Body of pancreas (tissue), 4 donors: ENCODE measurements at regions not wholly inside any gene's neighbourhood (a gene's known extent, or its start where the extent isn't known, plus 50 kb on each side); places are given as distances from the start of the nearest gene placed in this dataset.
A peak's percentile ranks its signal among the peaks of the same experiment; 100 is the strongest.

Experiments
- ATAC-seq: fragments of 150-250 bp; one replicate; pipeline ENCODE4 v1.9.1; 2016
- DNase-seq, 4 donors: peaks; one replicate each; pipeline ENCODE4 v3.0.0-alpha.2; 2019
- H3K27ac ChIP-seq, 4 donors: fragments of 200-600 bp; sonication (generic); 1 replicate in 3 of 4; 2 replicates in 1 of 4; pipeline versions ENCODE4 v1.5.1 to v1.6.1; 2016 to 2019; ENCODE audit warnings: mild to moderate bottlenecking in 1 of 4, mixed read lengths in 1 of 4, moderate library complexity in 1 of 4
- H3K27me3 ChIP-seq, 2 donors: fragments of 200-600 bp; sonication (generic); one replicate each; pipeline ENCODE4 v1.6.0; 2016; ENCODE audit warnings: mild to moderate bottlenecking in 1 of 2
- H3K36me3 ChIP-seq, 2 donors: fragments of 200-600 bp; sonication (generic); replicated peaks in 1 of 2; 2 replicates each; pipeline ENCODE4 v1.5.1; 2016; ENCODE audit warnings: low read depth in 2 of 2; ENCODE audit not compliant: insufficient read depth in 1 of 2
- H3K4me1 ChIP-seq: fragments of 200-600 bp; sonication (generic); one replicate; pipeline ENCODE4 v1.6.0; 2016
- H3K4me3 ChIP-seq, 2 donors: fragments of 200-600 bp; sonication (generic); 1 replicate in 1 of 2; 2 replicates in 1 of 2; pipeline ENCODE4 v1.5.1; 2016 to 2019
- H3K9me3 ChIP-seq, 3 donors: fragments of 200-600 bp; sonication (generic); 1 replicate in 2 of 3; 2 replicates in 1 of 3; pipeline ENCODE4 v1.5.1; 2016
- POLR2A ChIP-seq, 3 donors: fragments of 450-650 bp; IDR thresholded peaks; one replicate each; pipeline ENCODE4 v1.6.1; 2016; ENCODE audit warnings: antibody characterized with exemption in 3 of 3, mild to moderate bottlenecking in 2 of 3
- WGBS, 2 donors: methylation state at CpG; one replicate each; pipeline ENCODE4 v1.1.5; 2017; 5-methylcytosine and 5-hydroxymethylcytosine counted together
- intact Hi-C: fragments of 100-400 bp; cut with DNase I; formaldehyde crosslinking; loops from one replicate; pipeline ENCODE4 v1.15.1; 2023
- TF ChIP-seq, protein P1 (sequence below), 7 experiments: fragments of 450-650 bp in 4 of 7; fragments of 200-600 bp in 3 of 7; sonication (generic) in 3 of 7; IDR thresholded peaks; one replicate each; pipeline ENCODE4 v1.5.1; 2016 to 2019; ENCODE audit warnings: antibody characterized with exemption in 7 of 7

DNA sequence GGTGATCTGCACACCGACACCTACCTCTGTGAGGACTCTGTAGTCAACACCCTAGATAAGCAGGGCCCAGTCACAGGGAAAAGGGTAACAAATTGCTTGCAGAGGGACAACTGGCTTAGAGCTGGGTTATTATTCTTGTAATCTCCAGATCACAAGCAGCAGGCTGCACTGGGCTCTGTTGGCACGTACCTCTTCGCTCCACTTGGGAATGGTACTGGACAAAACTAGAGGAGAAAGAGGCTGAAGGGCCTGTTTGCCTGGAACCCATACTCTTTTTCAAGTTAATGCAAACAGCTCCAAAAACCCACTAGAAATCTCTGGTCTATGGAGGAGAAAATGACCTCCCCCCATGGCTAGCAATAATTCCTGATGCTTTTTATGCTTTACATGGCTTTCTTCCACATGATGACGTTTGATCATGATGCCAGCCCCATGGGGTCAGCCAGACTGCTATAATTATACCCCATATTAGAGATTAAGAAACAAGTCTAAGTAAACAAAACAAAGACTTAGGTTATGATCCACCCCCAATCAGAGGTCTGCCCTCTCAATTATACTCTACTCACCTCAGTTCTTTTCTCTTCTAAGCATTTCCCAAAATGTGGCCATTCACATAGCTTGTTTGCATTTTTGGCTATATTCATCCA lies 190.0 kb downstream of the UNC5CL start:
- no peak overlapping the region for H3K4me3 ChIP-seq
- 59 to 73% methylated on average over 4 of the region's 4 CpGs for WGBS, 2 donors
- ATAC-seq = no peak

DNA sequence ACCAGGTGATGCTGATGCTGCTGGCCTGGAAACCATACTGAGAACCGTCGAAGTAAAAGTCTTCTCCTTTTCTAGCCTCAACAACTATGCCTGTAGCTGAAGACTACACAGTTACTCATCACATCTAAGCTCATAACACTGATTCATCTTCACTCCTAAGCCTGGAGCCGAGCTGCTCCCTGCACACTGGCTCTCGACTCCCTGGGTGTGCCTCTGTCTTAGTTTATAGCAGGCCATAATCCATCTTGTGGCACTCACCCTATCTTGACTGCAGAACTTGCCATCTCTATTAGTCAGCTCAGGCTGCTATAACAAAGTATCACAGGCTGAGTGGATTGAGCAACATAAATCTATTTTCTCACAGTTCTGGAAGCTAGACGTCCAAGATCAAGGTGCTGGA lies 191.0 kb downstream of the UNC5CL start:
- Histone ChIP-seq H3K4me3 (no peak overlapping the region), H3K9me3 (no peaks in the 10 kb centered on the region), H3K27me3 (no peaks in the 10 kb centered on the region), H3K4me1 (no peaks in the 10 kb centered on the region), H3K36me3 (no peaks in the 10 kb centered on the region), H3K27ac (no peak overlapping the region)
- WGBS, 2 donors = 70 to 74% methylated on average over 5 of the region's 5 CpGs
- DNase-seq (no peak), ATAC-seq (no peak)
- no peak for TF ChIP-seq POLR2A (IDR thresholded peaks at IDR 0.05)
- TF ChIP-seq, protein P1, sequence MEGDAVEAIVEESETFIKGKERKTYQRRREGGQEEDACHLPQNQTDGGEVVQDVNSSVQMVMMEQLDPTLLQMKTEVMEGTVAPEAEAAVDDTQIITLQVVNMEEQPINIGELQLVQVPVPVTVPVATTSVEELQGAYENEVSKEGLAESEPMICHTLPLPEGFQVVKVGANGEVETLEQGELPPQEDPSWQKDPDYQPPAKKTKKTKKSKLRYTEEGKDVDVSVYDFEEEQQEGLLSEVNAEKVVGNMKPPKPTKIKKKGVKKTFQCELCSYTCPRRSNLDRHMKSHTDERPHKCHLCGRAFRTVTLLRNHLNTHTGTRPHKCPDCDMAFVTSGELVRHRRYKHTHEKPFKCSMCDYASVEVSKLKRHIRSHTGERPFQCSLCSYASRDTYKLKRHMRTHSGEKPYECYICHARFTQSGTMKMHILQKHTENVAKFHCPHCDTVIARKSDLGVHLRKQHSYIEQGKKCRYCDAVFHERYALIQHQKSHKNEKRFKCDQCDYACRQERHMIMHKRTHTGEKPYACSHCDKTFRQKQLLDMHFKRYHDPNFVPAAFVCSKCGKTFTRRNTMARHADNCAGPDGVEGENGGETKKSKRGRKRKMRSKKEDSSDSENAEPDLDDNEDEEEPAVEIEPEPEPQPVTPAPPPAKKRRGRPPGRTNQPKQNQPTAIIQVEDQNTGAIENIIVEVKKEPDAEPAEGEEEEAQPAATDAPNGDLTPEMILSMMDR (IDR thresholded peaks at IDR 0.05) = no peak
- intact Hi-C loops = no loop called here

More for the DNA sequence above, 190.0 kb downstream of the UNC5CL start:
- Histone ChIP-seq H3K36me3 (no peaks in the 10 kb centered on the region), H3K4me1 (no peaks in the 10 kb centered on the region), H3K27ac (no peak overlapping the region), H3K9me3 (no peaks in the 10 kb centered on the region), H3K27me3 (no peaks in the 10 kb centered on the region)
- no peak for DNase-seq
- intact Hi-C loops = no loop called here
- TF ChIP-seq, protein P1 (IDR thresholded peaks at IDR 0.05) = no peak
- no peak for TF ChIP-seq POLR2A (IDR thresholded peaks at IDR 0.05)

DNA sequence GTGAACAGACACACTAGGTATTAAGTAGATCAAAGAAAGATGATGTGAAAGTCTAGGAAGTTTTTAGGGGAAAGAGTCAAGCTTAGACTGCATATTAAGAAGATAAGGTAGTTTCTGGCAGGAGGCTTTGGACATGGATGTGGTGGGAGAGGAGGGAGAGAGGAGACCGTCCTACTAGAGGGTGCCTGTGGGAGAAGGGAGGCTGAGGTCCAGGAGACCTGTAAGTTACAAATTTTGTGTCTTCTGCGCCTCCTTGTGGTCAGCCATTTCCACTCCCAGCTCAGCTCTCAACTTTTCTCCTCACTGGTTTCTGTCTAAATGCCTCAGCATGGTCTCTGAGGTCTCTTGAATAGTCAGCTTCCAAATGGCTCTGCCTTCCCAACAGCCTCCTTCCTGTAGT lies 193.5 kb downstream of the UNC5CL start:
- ATAC-seq (peak; percentile 40), DNase-seq (peak; percentile 46 to 62 (median 57))
- no peaks in the 10 kb centered on the region for H3K9me3 ChIP-seq
- no peak overlapping the region for H3K27ac ChIP-seq
- H3K36me3 ChIP-seq = no peaks in the 10 kb centered on the region
- TF ChIP-seq, protein P1 (IDR thresholded peaks at IDR 0.05) = peak in 6 of 7 experiments; percentile 38 to 57 (median 46)
- TF ChIP-seq POLR2A (IDR thresholded peaks at IDR 0.05) = no peak
- H3K4me1 ChIP-seq = no peaks in the 10 kb centered on the region
- H3K27me3 ChIP-seq = no peaks in the 10 kb centered on the region
- intact Hi-C loops = no loop called here
- no peak overlapping the region for H3K4me3 ChIP-seq
- WGBS, 2 donors = 21 to 45% methylated on average over 2 of the region's 2 CpGs

DNA sequence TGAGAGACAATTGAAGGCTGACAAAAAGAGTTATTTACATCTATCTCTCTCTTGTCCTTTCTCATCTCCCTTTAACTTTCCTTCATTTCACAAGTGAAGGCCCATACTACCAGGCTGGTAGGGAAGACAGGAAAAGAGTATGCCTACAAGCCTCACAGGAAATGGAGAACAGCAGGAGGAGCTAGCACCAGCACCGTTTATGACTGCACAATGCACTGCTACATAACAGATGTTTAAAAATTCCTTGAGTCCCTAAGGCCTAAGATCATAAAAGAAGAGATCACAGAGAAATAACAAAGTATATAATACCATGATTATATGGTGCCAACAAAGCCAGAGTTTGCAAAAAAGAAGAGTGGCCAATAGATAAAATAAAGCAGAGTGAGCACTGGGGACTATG lies 194.8 kb downstream of the UNC5CL start:
- Histone ChIP-seq H3K4me1 (no peaks in the 10 kb centered on the region), H3K27ac (no peak overlapping the region), H3K9me3 (no peaks in the 10 kb centered on the region), H3K4me3 (no peak overlapping the region), H3K27me3 (no peaks in the 10 kb centered on the region), H3K36me3 (no peaks in the 10 kb centered on the region)
- TF ChIP-seq POLR2A (IDR thresholded peaks at IDR 0.05) = no peak
- TF ChIP-seq, protein P1 (IDR thresholded peaks at IDR 0.05) = no peak
- intact Hi-C loops = no loop called here
- ATAC-seq = no peak
- 48 to 54% methylated on average over 1 of the region's 1 CpG for WGBS, 2 donors
- DNase-seq = no peak

DNA sequence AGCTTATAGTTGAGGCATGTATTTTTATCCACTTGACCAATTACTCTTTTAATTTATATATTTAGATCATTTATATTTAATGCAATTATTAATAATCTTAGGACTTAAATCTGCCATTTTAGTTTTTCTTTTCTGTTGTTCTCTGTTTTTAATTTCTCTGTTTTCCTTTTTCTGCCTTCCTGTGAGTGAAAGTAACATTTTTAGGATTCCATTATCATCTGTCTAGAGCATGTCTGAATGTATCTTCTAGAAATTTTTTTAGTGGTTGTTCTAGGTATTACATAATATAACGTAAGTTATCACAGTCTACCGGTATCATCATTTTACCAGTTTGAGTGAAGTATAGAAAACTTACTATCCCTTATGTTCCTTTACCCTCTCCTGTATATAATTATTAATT lies 197.3 kb downstream of the UNC5CL start:
- TF ChIP-seq, protein P1 (IDR thresholded peaks at IDR 0.05) = peak in 1 of 7 experiments; percentile 10
- no peak for TF ChIP-seq POLR2A (IDR thresholded peaks at IDR 0.05)
- no peaks in the 10 kb centered on the region for H3K4me1 ChIP-seq
- no peaks in the 10 kb centered on the region for H3K9me3 ChIP-seq
- H3K27ac ChIP-seq = no peak overlapping the region
- H3K36me3 ChIP-seq = no peaks in the 10 kb centered on the region
- no peak overlapping the region for H3K4me3 ChIP-seq
- 86 to 93% methylated on average over 2 of the region's 2 CpGs for WGBS, 2 donors
- intact Hi-C loops = no loop called here
- no peak for DNase-seq
- no peak for ATAC-seq
- no peaks in the 10 kb centered on the region for H3K27me3 ChIP-seq
